RWPE2 (cell line): ENCODE measurements at regions not wholly inside any gene's neighbourhood (a gene's known extent, or its start where the extent isn't known, plus 50 kb on each side); places are given as distances from the start of the nearest gene placed in this dataset.

ENCODE experiments used
- ATAC-seq: fragments of 200-7000 bp; cut with Tn5 transposase; 3 replicates; pipeline ENCODE4 v1.9.1; 2021; ENCODE audit warnings: low read depth
- DNase-seq: peaks from one replicate; pipeline ENCODE4 v3.0.0-alpha.2; 2020; ENCODE audit warnings: low spot score
- H3K27ac ChIP-seq: fragments of 450-650 bp; 2 replicates; pipeline ENCODE4 v1.5.1; 2017; ENCODE audit warnings: mild to moderate bottlenecking; ENCODE audit not compliant: poor library complexity, severe bottlenecking
- H3K27me3 ChIP-seq: fragments of 250-450 bp; sonication (Bioruptor Pico); 2 replicates; pipeline ENCODE4 v1.5.1; 2021; ENCODE audit warnings: mild to moderate bottlenecking, moderate library complexity; ENCODE audit not compliant: insufficient read depth, poor library complexity, severe bottlenecking
- H3K36me3 ChIP-seq: fragments of 250-450 bp; sonication (Bioruptor Pico); 2 replicates; pipeline ENCODE4 v1.5.1; 2020; ENCODE audit warnings: low read depth, mild to moderate bottlenecking, moderate library complexity
- H3K4me1 ChIP-seq: fragments of 250-450 bp; sonication (Bioruptor Pico); 2 replicates; pipeline ENCODE4 v1.5.1; 2021; ENCODE audit warnings: mild to moderate bottlenecking, moderate library complexity; ENCODE audit not compliant: insufficient read depth, poor library complexity, severe bottlenecking
- H3K4me3 ChIP-seq: fragments of 250-450 bp; sonication (Bioruptor Pico); 2 replicates; pipeline ENCODE4 v1.5.1; 2021; ENCODE audit warnings: mild to moderate bottlenecking, moderate library complexity; ENCODE audit not compliant: severe bottlenecking
- H3K9me3 ChIP-seq: fragments of 250-450 bp; sonication (Bioruptor Pico); 2 replicates; pipeline ENCODE4 v1.5.1; 2021; ENCODE audit warnings: mild to moderate bottlenecking, moderate library complexity; ENCODE audit not compliant: severe bottlenecking
- CTCF ChIP-seq: fragments of 450-650 bp; IDR thresholded peaks from one replicate; pipeline ENCODE4 v1.5.1; 2017; ENCODE audit warnings: mild to moderate bottlenecking, moderate library complexity; ENCODE audit not compliant: poor library complexity, severe bottlenecking

- no peak for DNase-seq
- Histone ChIP-seq H3K4me1 (no peaks in the 10 kb centered on the region), H3K27me3 (no peaks in the 10 kb centered on the region), H3K36me3 (no peaks in the 10 kb centered on the region), H3K27ac (no peak overlapping the region), H3K4me3 (no peak overlapping the region), H3K9me3 (no peaks in the 10 kb centered on the region)
- TF ChIP-seq CTCF = no peak
- no peak; the same call in 2 of the 3 replicates for ATAC-seq
Measured at GRCh38 chr1:239879321-239880170, 212.1 kb upstream of the FMN2 start.

DNA sequence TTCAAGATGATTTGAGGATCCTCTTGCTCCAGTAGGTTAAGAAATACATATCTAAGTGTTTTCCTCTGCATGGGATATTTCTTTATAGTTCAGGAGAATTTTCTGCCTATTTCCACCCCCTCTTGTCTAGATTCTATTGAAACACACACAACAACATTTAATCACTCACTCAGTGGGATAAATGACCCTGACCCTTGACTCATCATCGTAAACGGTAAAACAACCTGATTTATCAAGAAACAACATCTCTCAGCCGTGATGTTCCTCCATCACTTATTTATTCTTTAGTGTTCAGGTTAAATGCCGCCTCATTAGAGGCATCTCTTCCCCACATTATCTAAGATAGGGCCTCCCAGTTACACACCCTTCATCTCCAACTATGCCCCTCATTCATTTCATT lies 208.7 kb upstream of the FMN2 start:
- no peak for TF ChIP-seq CTCF
- Histone ChIP-seq H3K27me3 (no peaks in the 10 kb centered on the region), H3K4me3 (no peak overlapping the region), H3K4me1 (no peaks in the 10 kb centered on the region), H3K36me3 (no peaks in the 10 kb centered on the region), H3K9me3 (no peaks in the 10 kb centered on the region), H3K27ac (no peak overlapping the region)
- no peak for ATAC-seq
- no peak for DNase-seq

- DNase-seq = no peak
Measured at GRCh38 chr1:239884796-239885195, 206.9 kb upstream of the FMN2 start.

DNA sequence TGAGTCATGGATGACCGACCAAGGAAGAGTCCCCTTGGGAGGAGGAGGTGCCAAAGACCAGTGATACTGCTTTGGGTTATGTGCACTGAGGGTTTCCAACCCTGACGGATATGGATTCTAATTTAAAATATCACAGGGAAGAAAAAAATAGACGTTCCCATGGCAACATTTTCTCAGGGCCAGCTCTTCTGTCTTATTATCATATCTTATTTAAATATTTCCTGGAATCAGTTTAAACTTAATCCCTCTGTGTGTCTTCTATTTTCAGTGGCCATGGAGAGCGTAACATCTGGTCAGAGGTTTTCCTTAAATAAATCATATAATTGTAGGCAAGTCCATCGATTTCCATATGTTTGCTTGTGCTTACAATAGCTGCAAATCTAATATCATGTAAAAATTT lies 205.4 kb upstream of the FMN2 start:
- Histone ChIP-seq H3K27me3 (no peaks in the 10 kb centered on the region), H3K4me3 (no peak overlapping the region), H3K4me1 (no peaks in the 10 kb centered on the region), H3K27ac (no peak overlapping the region), H3K36me3 (no peaks in the 10 kb centered on the region), H3K9me3 (no peaks in the 10 kb centered on the region)
- DNase-seq = no peak
- TF ChIP-seq CTCF = no peak
- ATAC-seq = no peak

More at GRCh38 chr1:239884796-239885195, 206.9 kb upstream of the FMN2 start:
- no peak for ATAC-seq
- H3K4me1 ChIP-seq = no peaks in the 10 kb centered on the region
- no peak overlapping the region for H3K4me3 ChIP-seq
- no peaks in the 10 kb centered on the region for H3K27me3 ChIP-seq
- TF ChIP-seq CTCF = no peak
- H3K9me3 ChIP-seq = no peaks in the 10 kb centered on the region
- no peaks in the 10 kb centered on the region for H3K36me3 ChIP-seq
- no peak overlapping the region for H3K27ac ChIP-seq

DNA sequence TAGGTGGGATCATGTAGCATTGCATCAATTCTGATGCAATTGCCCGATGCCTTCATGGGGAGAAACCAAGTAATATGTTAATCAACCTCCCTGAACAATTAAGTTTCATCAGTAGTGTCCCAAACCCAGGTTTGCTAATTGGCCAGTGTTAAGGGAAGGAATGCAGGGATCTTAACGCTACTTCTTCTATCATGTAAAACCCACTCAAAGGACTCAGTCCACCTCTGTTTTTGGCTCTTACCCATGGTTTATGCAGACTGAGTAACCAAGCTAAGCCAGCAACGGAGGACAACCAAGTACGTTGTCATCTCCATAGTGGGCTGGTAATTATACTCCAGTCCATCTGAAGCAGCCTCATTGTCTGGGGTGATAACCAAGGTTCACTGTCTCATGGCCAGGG lies 203.0 kb upstream of the FMN2 start:
- H3K9me3 ChIP-seq = no peaks in the 10 kb centered on the region
- no peak for TF ChIP-seq CTCF

More for the DNA sequence above, 203.0 kb upstream of the FMN2 start:
- Histone ChIP-seq H3K4me3 (no peak overlapping the region), H3K36me3 (no peaks in the 10 kb centered on the region), H3K27me3 (no peaks in the 10 kb centered on the region), H3K27ac (no peak overlapping the region), H3K4me1 (no peaks in the 10 kb centered on the region)
- ATAC-seq = no peak
- DNase-seq = no peak
